H1 (cell line): ENCODE measurements at regions not wholly inside any gene's neighbourhood (a gene's known extent, or its start where the extent isn't known, plus 50 kb on each side); places are given as distances from the start of the nearest gene placed in this dataset.

ENCODE experiments used
- CTCF ChIA-PET: fragments of 300-600 bp; sonication (Branson Sonifier 250); formaldehyde crosslinking; loops from one replicate; lab custom pipeline; 2021; ENCODE audit not compliant: partially characterized antibody; lab: Charles Lee
- POLR2A ChIA-PET: fragments of 300-600 bp; sonication (Branson Sonifier 250); formaldehyde crosslinking; loops from one replicate; lab custom pipeline; 2021; ENCODE audit warnings: inconsistent platforms; ENCODE audit not compliant: partially characterized antibody; lab: Charles Lee
- DNase-seq, 2 experiments: peaks; one replicate each; pipeline versions ENCODE4 v3.0.0 to v3.0.0-alpha.2; 2010 to 2022; ENCODE audit warnings: low spot score in 2 of 2, low read depth in 1 of 2, mixed read lengths in 1 of 2
- FAIRE-seq: peaks from 2 replicates; lab custom pipeline; 2011; peaks lifted over from hg19 to GRCh38; lab: Jason Lieb, UNC
- H2AFZ ChIP-seq: 2 replicates; pipeline ENCODE4 v1.8.1; 2012; ENCODE audit warnings: low read length, inconsistent platforms
- H2AK5ac ChIP-seq: 2 replicates; pipeline ENCODE4 v1.6.1; 2013; ENCODE audit warnings: low read depth, low read length
- H2BK120ac ChIP-seq: replicated peaks from 2 replicates; pipeline ENCODE3; 2013; ENCODE audit warnings: low read depth, low read length, inconsistent platforms
- H2BK12ac ChIP-seq: 2 replicates; pipeline ENCODE4 v1.6.1; 2013; ENCODE audit warnings: low read depth, low read length
- H2BK15ac ChIP-seq: 2 replicates; pipeline ENCODE4 v1.6.1; 2013; ENCODE audit warnings: low read length
- H2BK20ac ChIP-seq: 2 replicates; pipeline ENCODE4 v1.6.1; 2013; ENCODE audit warnings: low read length
- H2BK5ac ChIP-seq: 2 replicates; pipeline ENCODE4 v1.6.1; 2013; ENCODE audit warnings: low read depth, low read length
- H3K14ac ChIP-seq: 2 replicates; pipeline ENCODE4 v1.6.1; 2013; ENCODE audit warnings: inconsistent platforms; ENCODE audit not compliant: insufficient read length
- H3K18ac ChIP-seq: 2 replicates; pipeline ENCODE4 v1.6.1; 2013; ENCODE audit warnings: low read length; ENCODE audit errors: extremely low read depth
- H3K23ac ChIP-seq: 2 replicates; pipeline ENCODE4 v1.6.1; 2013; ENCODE audit warnings: inconsistent platforms; ENCODE audit not compliant: insufficient read length
- H3K23me2 ChIP-seq: 2 replicates; pipeline ENCODE4 v1.6.1; 2013; ENCODE audit warnings: low read depth, low read length
- H3K27ac ChIP-seq: 2 replicates; pipeline ENCODE4 v1.6.1; 2011; ENCODE audit warnings: low read depth, low read length, inconsistent platforms
- H3K27me3 ChIP-seq, 4 experiments: replicated peaks in 1 of 4; 1 replicate in 1 of 4; 2 replicates in 3 of 4; pipeline versions ENCODE4 v1.6.1 to v1.8.1; 2011 to 2013; ENCODE audit warnings: low read length in 3 of 4, mild to moderate bottlenecking in 3 of 4, inconsistent platforms in 2 of 4, mixed read lengths in 2 of 4, moderate library complexity in 1 of 4; ENCODE audit not compliant: control insufficient read depth in 3 of 4, insufficient read depth in 3 of 4; ENCODE audit errors: extremely low read depth in 1 of 4
- H3K36me3 ChIP-seq, 4 experiments: 2 replicates each; pipeline versions ENCODE4 v1.6.1 to v1.8.1; 2011 to 2013; ENCODE audit warnings: mild to moderate bottlenecking in 4 of 4, low read length in 3 of 4, moderate library complexity in 2 of 4, control low read depth in 1 of 4, inconsistent platforms in 1 of 4; ENCODE audit not compliant: insufficient read depth in 4 of 4, control insufficient read depth in 2 of 4
- H3K4ac ChIP-seq: replicated peaks from 2 replicates; pipeline ENCODE3; 2013; ENCODE audit warnings: low read length, low read depth, mixed read lengths, inconsistent platforms; ENCODE audit not compliant: insufficient read length
- H3K4me1 ChIP-seq, 4 experiments: replicated peaks in 1 of 4; 1 replicate in 1 of 4; 2 replicates in 3 of 4; pipeline versions ENCODE4 v1.6.1 to v1.8.1; 2011 to 2013; ENCODE audit warnings: low read length in 3 of 4, inconsistent platforms in 2 of 4, mixed read lengths in 1 of 4; ENCODE audit not compliant: insufficient read depth in 4 of 4, control insufficient read depth in 3 of 4
- H3K4me2 ChIP-seq, 2 experiments: 2 replicates each; pipeline versions ENCODE4 v1.6.1 to v1.8.1; 2011 to 2013; ENCODE audit warnings: low read depth in 2 of 2, low read length in 2 of 2, control low read depth in 1 of 2, inconsistent platforms in 1 of 2, mild to moderate bottlenecking in 1 of 2; ENCODE audit not compliant: insufficient read depth in 1 of 2
- H3K4me3 ChIP-seq, 4 experiments: fragments of 200-600, 300-600 bp in 1 of 4; sonication (generic), shearing (Covaris generic), sonication (Bioruptor Twin) in 1 of 4; 2 replicates each; pipeline versions ENCODE4 v1.5.1 to v1.8.1; 2011 to 2016; ENCODE audit warnings: low read length in 4 of 4, low read depth in 3 of 4, control low read depth in 2 of 4, inconsistent platforms in 2 of 4, mild to moderate bottlenecking in 2 of 4, mixed read lengths in 1 of 4, moderate library complexity in 1 of 4; ENCODE audit not compliant: insufficient read depth in 2 of 4; ENCODE audit errors: extremely low read depth in 1 of 4
- H3K56ac ChIP-seq: replicated peaks from 2 replicates; pipeline ENCODE3; 2013; ENCODE audit warnings: low read depth, mild to moderate bottlenecking, mixed read lengths, low read length, inconsistent platforms; ENCODE audit not compliant: insufficient read length
- H3K79me1 ChIP-seq: 2 replicates; pipeline ENCODE4 v1.6.1; 2013; ENCODE audit warnings: low read depth, low read length, control low read depth
- H3K79me2 ChIP-seq, 2 experiments: 2 replicates each; pipeline versions ENCODE4 v1.6.1 to v1.8.1; 2012 to 2013; ENCODE audit warnings: low read length in 2 of 2, mild to moderate bottlenecking in 2 of 2, inconsistent platforms in 1 of 2; ENCODE audit not compliant: insufficient read depth in 2 of 2, control insufficient read depth in 1 of 2
- H3K9ac ChIP-seq, 4 experiments: replicated peaks in 1 of 4; 1 replicate in 1 of 4; 2 replicates in 3 of 4; pipeline versions ENCODE4 v1.6.1 to v1.8.1; 2011 to 2013; ENCODE audit warnings: low read depth in 3 of 4, low read length in 3 of 4, control low read depth in 2 of 4, mild to moderate bottlenecking in 2 of 4, moderate library complexity in 2 of 4, inconsistent platforms in 1 of 4; ENCODE audit errors: extremely low read depth in 1 of 4
- H3K9me3 ChIP-seq, 2 experiments: 2 replicates each; pipeline versions ENCODE4 v1.6.1 to v1.8.1; 2012 to 2013; ENCODE audit warnings: mild to moderate bottlenecking in 2 of 2, moderate library complexity in 2 of 2, control low read depth in 1 of 2, inconsistent platforms in 1 of 2, low read depth in 1 of 2, low read length in 1 of 2, mixed read lengths in 1 of 2; ENCODE audit not compliant: insufficient read depth in 2 of 2
- H4K20me1 ChIP-seq, 2 experiments: replicated peaks in 1 of 2; 2 replicates each; pipeline versions ENCODE3 to v1.8.1; 2011 to 2013; ENCODE audit warnings: inconsistent platforms in 2 of 2, low read length in 2 of 2, mild to moderate bottlenecking in 1 of 2; ENCODE audit not compliant: insufficient read depth in 2 of 2, control insufficient read depth in 1 of 2
- H4K5ac ChIP-seq: 2 replicates; pipeline ENCODE4 v1.6.1; 2013; ENCODE audit warnings: low read length, low read depth, mixed read lengths, inconsistent platforms; ENCODE audit not compliant: insufficient read length
- H4K8ac ChIP-seq: 2 replicates; pipeline ENCODE4 v1.8.0; 2013; ENCODE audit warnings: mild to moderate bottlenecking, moderate library complexity, low read length, inconsistent platforms; ENCODE audit not compliant: insufficient read depth; ENCODE audit errors: extremely low read depth
- H4K91ac ChIP-seq: replicated peaks from 2 replicates; pipeline ENCODE3; 2013; ENCODE audit warnings: low read length, mixed read lengths, inconsistent platforms; ENCODE audit not compliant: insufficient read length
- ATF3 ChIP-seq: IDR thresholded peaks from 2 replicates; pipeline ENCODE4 v1.6.1; 2011; ENCODE audit warnings: low read depth, mild to moderate bottlenecking, low read length; ENCODE audit not compliant: insufficient read depth
- FOSL1 ChIP-seq: IDR thresholded peaks from 2 replicates; pipeline ENCODE4 v1.6.1; 2011; ENCODE audit warnings: mild to moderate bottlenecking, low read depth, low read length, moderate library complexity; ENCODE audit not compliant: insufficient read depth
- KDM1A ChIP-seq: fragments of 200-600, 300-600 bp; sonication (generic); IDR thresholded peaks from 2 replicates; pipeline ENCODE4 v1.7.1; 2016; ENCODE audit warnings: mild to moderate bottlenecking, low read length, borderline replicate concordance
- KDM4A ChIP-seq: IDR thresholded peaks from one replicate; pipeline ENCODE4 v1.7.1; 2012; ENCODE audit warnings: low read depth, mild to moderate bottlenecking, moderate library complexity, low read length, inconsistent platforms; ENCODE audit not compliant: severe bottlenecking
- MAFK ChIP-seq: IDR thresholded peaks from 2 replicates; pipeline ENCODE4 v1.6.1; 2012; ENCODE audit warnings: low read depth, mild to moderate bottlenecking, improper control_type of control experiment, low read length
- POLR2AphosphoS5 ChIP-seq: IDR thresholded peaks from 2 replicates; pipeline ENCODE4 v1.6.1; 2011; ENCODE audit warnings: low read depth, low read length
- RFX5 ChIP-seq: IDR thresholded peaks from 2 replicates; pipeline ENCODE4 v1.6.1; 2011; ENCODE audit warnings: low read depth, low read length, improper control_type of control experiment, borderline replicate concordance
- SIRT6 ChIP-seq: IDR thresholded peaks from one replicate; pipeline ENCODE4 v1.7.1; 2012; ENCODE audit warnings: low read length, inconsistent platforms
- SP1 ChIP-seq: IDR thresholded peaks from 2 replicates; pipeline ENCODE4 v1.6.1; 2011; ENCODE audit warnings: low read depth, low read length
- TBP ChIP-seq: IDR thresholded peaks from 2 replicates; pipeline ENCODE4 v1.6.1; 2011; ENCODE audit warnings: low read depth, low read length, improper control_type of control experiment
- ZNF274 ChIP-seq: IDR thresholded peaks from 2 replicates; pipeline ENCODE4 v1.7.0; 2012; ENCODE audit warnings: low read length, borderline replicate concordance; ENCODE audit errors: extremely low read depth
- WGBS, 2 experiments: shearing (Covaris generic) in 1 of 2; methylation state at CpG; one replicate each; pipeline versions ENCODE4 v1.1.6 to v1.1.7; 2013 to 2015; ENCODE audit warnings: low lambda C conversion rate in 2 of 2, mixed read lengths in 2 of 2, inconsistent platforms in 1 of 2, low coverage in 1 of 2, missing lambda C conversion rate in 1 of 2; ENCODE audit not compliant: insufficient replicate concordance in 2 of 2, insufficient coverage in 1 of 2, insufficient read length in 1 of 2; ENCODE audit errors: extremely low coverage in 1 of 2, missing lambda C conversion rate in 1 of 2; 5-methylcytosine and 5-hydroxymethylcytosine counted together

DNA sequence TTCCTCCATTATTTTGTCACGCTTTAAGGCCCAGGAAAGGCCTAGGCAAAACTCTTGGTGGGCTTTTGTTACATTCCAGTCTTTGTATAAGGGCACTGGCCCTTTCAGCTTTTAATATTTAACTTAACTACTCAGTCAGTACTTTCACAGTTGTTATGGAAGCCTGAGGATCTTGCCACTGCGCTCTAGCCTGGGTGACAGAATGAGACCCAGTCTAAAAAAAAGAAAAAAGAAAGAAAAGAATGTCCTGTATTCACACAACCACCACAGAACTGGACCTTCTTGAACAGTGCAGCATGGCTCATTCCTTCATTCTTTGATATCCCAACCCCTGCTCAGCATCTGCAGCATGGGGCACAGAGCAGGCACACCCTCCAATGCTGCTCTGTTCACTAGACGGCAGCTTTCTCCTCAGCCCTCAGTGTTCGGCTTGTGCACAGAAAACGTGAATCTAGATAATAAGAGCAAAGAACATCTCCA, 59.6 kb upstream of the EPCAM start:
- Histone ChIP-seq H4K91ac (no peak overlapping the region), H4K8ac (no peak overlapping the region), H3K27me3 (no peaks in the 10 kb centered on the region), H2BK120ac (no peak overlapping the region)
- DNase-seq, result no peak
- TF ChIP-seq POLR2AphosphoS5, result no peak
- no peak for TF ChIP-seq SP1
- no peak for TF ChIP-seq KDM1A
- TF ChIP-seq MAFK, result no peak
- TF ChIP-seq RFX5, result no peak
- TF ChIP-seq ZNF274, result no peak
- TF ChIP-seq FOSL1, result no peak
- no peak for TF ChIP-seq ATF3
- no peak for TF ChIP-seq SIRT6
- no peak for TF ChIP-seq KDM4A
- TF ChIP-seq TBP, result no peak
- TF ChIP-seq, all 59 proteins: peak for 0
- H3K18ac ChIP-seq, result no peak overlapping the region
- no peak overlapping the region for H3K9ac ChIP-seq
- H3K9me3 ChIP-seq, result no peaks in the 10 kb centered on the region
- H3K4me3 ChIP-seq, result no peak overlapping the region
- WGBS, 2 experiments, result 91% methylated on average over 5 of the region's 5 CpGs; no CpG with 5 or more reads in 1 of the 2 experiments
- H2AFZ ChIP-seq, result no peak overlapping the region
- no peak overlapping the region for H4K5ac ChIP-seq
- ChIA-PET POLR2A (interaction anchor here (0.8 kb wide), 1 partner anchor 20 kb away, joined by 3 read pairs; no protein-coding TSS in a partner anchor), CTCF (interaction anchor here (0.6 to 16.2 kb wide), 8 partner anchors 12 to 458 kb away, joined by 3 to 164 read pairs (median 3); no protein-coding TSS in a partner anchor)
- H3K23ac ChIP-seq, result no peak overlapping the region
- no peak overlapping the region; the same call in 1 of the 2 replicates for H2BK20ac ChIP-seq
- H3K4ac ChIP-seq, result no peak overlapping the region
- H2AK5ac ChIP-seq, result no peak overlapping the region
- H3K14ac ChIP-seq, result no peak overlapping the region
- H3K36me3 ChIP-seq, result no peaks in the 10 kb centered on the region
- no peaks in the 10 kb centered on the region for H4K20me1 ChIP-seq
- peak overlapping the region in 1 of 2 experiments; percentile 6; a peak in 1 of 4 replicates for H3K4me2 ChIP-seq
- H3K4me1 ChIP-seq, result peaks cover 0 to 13% (median 10%) of the 10 kb centered on the region in 4 experiments; a peak in 6 of 7 replicates
- H2BK12ac ChIP-seq, result no peak overlapping the region
- H2BK15ac ChIP-seq, result no peak overlapping the region
- no peak for FAIRE-seq
- H3K27ac ChIP-seq, result no peak overlapping the region
- no peaks in the 10 kb centered on the region for H3K79me1 ChIP-seq
- H3K79me2 ChIP-seq, result no peaks in the 10 kb centered on the region
- H3K23me2 ChIP-seq, result no peaks in the 10 kb centered on the region
- no peak overlapping the region for H2BK5ac ChIP-seq
- no peak overlapping the region for H3K56ac ChIP-seq
